Fibroblast of skin of right quadriceps (primary cell): ENCODE measurements at regions not wholly inside any gene's neighbourhood (a gene's known extent, or its start where the extent isn't known, plus 50 kb on each side); places are given as distances from the start of the nearest gene placed in this dataset.

Source experiments
- DNase-seq: peaks from one replicate; pipeline ENCODE4 v3.0.0-alpha.2; 2013

DNA sequence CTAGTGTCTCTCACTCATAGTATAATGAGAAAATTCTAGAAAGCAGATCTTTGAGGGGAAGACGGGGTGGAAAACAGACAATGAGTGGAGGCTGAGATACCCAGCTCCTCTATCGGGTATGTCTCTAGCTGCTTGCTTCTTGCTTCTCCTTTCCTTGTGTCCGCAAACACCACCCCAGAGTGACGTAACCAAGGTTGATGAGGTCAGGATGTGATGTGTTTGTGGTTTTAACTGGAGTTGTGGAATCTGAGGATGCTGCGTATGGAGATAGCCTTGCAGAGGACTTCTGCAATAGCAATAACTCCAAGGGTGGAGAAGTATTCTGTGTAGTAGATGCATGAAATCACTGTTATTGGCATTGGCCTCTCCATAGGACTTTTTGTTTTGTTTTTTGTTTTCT is 132.7 kb upstream of the IFNGR1 start:
- DNase-seq, result no peak

GRCh38 chr6:137350857-137351256 is 131.7 kb upstream of the IFNGR1 start:
- no peak for DNase-seq

DNA sequence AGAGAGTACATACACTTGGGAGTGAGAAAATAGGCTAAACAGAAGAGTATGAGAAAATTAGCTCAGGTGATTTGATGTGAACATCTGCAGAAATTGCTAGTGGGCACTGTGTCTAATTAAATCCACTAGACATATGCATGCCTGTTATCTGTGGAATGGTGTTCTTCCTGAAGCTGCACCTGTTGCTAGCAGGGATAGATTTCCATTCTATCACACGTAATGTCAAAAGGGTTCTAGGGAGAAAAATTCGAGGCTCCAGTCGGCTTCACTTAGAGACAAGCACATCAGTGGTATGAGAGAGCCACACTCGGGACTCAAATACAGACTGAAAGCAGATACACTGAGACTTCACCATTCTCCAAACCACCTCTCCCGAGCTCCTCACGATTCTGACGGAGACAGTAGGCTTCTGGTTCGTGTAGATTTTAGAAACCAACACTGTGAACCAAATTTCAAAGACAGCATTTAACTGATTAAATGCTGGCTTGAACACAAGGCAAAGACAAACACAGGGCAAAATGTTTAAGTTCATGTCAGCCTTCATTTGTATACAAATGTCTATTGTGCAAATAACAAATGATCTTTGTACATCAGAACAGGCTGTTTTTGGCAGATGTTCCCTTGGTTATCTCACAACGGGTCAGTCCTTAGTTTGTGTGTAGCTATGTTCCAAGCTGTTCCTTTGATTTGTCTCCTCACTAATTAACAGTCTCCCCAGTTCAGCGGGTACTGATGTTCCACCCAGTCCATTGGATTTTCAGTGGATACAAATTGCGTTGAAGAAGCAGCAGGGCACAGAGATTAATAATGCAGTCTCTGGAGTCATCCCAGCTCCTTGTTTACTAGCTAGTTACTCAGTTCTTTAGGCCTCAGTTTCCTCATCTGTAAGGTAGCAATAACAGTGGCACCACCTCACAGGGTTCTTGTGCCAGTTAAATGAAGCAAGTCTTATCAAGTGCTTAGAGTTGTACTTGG is 131.0 kb upstream of the IFNGR1 start:
- DNase-seq, result no peak

GRCh38 chr6:137348777-137349176 is 129.6 kb upstream of the IFNGR1 start:
- DNase-seq, result no peak

- no peak for DNase-seq
Observed at GRCh38 chr6:137343241-137343640, 124.1 kb upstream of the IFNGR1 start.

DNA sequence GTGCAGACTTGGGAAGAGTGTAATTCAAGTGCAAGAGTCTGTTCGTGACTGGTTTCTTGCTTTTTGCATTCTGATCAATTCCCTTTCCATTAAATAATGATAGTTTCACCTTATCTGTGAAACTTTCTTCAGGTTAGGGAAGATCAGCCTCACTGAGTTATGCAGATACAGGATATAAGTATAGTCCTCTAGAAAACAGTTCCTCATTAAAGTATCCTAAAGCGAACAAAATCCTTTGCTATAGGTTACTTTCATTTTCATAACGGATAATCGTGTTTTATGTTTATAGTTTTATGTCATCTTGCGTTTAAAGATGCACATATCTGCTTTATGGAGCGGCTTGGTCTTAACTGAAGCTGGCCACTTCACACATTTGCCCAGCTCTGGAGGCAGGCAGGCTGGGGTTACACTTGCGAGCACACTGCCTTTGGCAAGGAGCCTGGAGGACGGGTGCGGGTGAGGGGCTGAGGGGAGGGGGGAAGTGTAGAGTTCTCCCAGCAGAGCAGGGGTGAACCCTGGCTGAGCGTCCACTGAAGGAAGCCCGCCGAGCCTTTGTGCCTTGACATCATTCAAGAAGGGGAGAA is 123.5 kb upstream of the IFNGR1 start:
- no peak for DNase-seq

DNA sequence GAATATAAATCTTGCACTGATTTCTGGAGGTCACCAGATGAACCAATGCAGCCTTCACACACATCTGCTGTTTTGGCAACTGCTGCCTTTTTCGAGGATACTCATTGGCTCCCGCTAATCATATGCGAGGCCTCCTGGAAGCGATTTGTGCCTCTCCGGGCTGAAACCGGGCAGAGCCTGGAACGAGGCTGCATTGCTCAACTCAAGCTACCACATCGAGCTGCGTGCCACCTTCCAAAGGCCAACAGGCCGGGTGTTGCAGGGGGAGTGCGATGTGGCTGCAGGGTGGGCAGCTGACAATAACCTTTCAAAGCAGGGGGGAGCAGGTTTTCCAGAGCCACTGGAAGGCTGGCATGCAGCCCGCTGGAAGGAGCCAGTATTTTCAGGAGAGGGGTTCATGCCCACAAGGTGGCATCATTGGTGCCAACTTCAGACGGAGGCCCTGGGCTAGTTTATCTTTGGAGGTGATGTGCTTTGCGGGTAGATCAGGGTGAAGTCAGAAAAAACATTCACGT is 122.6 kb upstream of the IFNGR1 start:
- DNase-seq, result peak; percentile 48

GRCh38 chr6:137339929-137340559 is 120.9 kb upstream of the IFNGR1 start:
- DNase-seq, result no peak

GRCh38 chr6:137334884-137335283 is 115.7 kb upstream of the IFNGR1 start:
- DNase-seq, result no peak

- no peak for DNase-seq
Observed at GRCh38 chr6:137334094-137334493, 114.9 kb upstream of the IFNGR1 start.

DNA sequence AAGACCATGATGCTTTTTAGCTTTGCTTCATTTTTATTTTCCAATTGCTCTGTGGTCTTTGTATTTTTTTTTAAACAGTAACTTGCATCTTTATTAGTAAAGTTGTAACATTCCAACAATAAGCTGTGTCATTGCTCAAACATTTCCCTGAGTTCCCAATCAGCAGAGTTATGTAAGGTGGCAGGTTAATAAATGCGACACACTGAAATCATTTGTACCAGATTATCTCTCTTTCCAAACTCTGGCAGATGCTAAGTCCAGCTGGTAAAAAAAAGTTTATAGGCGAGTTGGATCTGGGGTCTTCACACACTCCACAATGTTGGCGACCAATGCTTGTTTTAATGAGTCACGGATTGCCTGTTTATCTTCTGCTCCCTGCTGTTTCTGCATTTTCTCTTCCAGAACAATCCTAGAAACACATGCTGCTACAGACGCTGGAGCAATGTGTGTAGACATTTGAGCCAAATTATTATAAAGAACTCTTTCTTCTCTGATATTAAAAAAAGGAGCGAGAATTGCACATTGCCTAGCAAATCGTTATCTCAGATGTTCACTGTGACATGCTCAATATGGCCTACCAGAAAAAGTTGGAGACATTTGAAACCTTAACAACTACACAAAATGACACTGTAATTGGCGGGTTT is 113.6 kb upstream of the IFNGR1 start:
- peak; percentile 14 for DNase-seq

GRCh38 chr6:137323860-137324259 is 104.7 kb upstream of the IFNGR1 start:
- DNase-seq, result no peak

DNA sequence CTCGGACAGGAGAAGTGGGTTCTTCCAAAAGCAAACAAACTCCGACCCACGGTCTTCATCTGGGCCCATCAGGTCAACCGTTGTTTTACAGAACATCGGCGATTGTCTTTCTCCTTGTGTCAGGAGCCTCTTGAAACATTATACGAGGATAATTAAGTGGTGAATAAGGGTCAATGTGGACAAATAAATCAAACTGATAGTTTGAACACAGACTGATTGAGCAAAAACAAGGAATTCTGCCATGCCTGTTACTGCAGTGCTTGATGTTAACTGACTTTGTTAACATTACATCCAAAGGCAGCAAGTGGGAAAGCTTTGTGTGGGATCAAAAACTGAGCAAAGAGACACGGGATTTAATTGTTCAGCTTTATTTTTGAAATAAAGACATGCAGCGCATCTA is 101.1 kb upstream of the IFNGR1 start:
- DNase-seq, result no peak

DNA sequence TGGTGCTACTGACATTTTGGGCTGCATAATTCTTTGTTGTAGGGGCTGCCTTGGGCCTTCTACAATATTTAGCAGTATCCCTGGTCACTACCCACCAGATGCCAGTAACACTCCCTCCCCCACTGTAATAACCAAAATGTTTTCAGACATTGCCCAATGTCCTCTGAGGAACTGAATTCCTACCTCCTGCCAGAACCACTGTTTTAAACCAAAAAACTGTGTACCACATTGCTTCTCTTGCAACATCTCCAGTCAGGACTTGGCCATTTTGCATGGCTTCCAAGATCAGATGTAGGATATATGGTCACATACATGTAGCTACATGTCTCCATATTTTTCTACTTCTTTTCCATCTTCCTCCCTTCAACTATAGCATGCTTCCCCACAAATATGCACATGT is 97.4 kb upstream of the IFNGR1 start:
- DNase-seq, result no peak

DNA sequence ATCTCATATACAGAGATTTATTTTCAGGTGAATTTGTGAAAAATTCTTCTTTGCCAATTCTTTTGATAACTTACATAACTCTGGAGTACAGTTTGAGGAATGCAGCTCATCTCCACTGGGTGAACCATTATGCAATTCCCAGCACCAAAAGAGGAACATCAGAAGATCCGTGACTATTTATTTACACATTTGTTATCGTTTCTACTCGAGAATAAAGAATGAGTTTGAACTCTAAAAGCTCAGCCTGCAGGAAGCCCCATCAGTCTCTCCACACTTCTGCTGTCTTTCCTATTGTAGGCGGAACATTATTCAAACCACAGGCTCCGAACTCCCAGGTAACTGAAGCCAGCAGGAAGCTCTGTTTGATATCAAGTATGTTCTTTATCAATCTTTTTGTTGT is 95.9 kb upstream of the IFNGR1 start:
- DNase-seq, result no peak

GRCh38 chr6:137313928-137314855 is 95.0 kb upstream of the IFNGR1 start:
- peak; percentile 85 for DNase-seq

GRCh38 chr6:137313211-137313610 is 94.0 kb upstream of the IFNGR1 start:
- no peak for DNase-seq

GRCh38 chr6:137311940-137312339 is 92.8 kb upstream of the IFNGR1 start:
- no peak for DNase-seq

DNA sequence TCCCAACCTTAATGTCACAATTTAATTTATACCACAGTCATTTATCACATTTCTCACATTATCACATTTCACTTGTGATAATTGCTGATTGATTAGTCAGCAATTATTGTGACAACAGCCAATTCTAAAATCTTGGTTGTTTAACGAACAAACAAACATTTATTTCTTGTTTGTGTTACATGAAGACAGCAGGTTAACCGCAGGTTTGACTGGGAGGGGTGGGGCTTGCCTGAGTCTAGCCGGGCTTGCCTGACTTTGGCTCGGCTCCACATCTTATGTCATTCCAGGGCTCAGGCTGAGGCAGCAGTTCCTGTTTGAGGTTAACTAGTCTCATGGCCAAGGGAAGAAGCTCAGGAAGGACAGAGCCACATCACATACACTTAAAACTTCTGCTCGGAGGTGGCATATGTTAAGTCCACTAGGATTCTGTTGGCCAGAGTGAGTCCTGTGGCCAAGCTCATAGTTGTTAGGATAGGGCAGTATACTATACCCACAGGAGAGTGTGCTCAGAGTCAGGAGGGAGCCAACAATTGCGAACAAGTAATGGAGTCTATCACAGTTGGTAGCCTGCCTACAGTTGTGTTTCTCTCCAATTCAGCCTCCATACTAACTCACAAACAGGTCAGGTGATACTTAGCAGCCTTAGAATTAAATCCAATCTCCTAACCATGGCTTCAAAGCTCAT is 90.0 kb upstream of the IFNGR1 start:
- DNase-seq, result peak; percentile 66

DNA sequence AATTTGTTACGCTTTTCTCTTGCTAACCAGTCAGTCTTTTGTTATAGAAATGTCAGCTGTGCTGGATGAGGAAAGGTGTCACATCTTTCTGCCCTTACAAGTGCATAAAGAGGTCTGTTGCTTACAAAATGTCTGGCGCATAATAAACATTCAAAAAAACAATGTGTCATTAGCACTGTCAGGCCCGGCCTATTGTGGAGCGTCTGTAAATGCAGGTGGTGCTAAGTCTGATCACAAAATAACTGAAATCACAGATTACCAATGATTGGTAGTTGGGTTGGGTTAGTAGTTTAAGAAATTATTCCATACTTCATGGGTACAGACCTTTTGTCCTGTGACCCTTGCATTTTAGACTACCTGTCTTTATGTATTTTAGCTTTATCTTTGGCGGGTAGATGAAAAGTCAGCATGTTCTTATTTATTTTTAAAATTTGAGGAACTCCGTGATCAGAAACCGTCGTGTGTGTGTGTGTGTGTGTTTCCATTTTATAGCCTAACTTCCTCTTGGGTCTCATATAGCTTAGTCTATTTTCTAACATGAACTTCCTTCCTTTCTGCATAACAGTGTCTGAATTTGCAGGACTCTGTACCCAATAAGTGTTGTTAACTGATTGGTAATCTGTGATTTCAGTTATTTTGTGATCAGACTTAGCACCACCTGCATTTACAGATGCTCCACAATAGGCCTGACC is 88.1 kb upstream of the IFNGR1 start:
- DNase-seq, result no peak

- no peak for DNase-seq
Observed at GRCh38 chr6:137305691-137306090, 86.5 kb upstream of the IFNGR1 start.
